GM19238 (cell line): ENCODE measurements at regions not wholly inside any gene's neighbourhood (a gene's known extent, or its start where the extent isn't known, plus 50 kb on each side); places are given as distances from the start of the nearest gene placed in this dataset.

Experiments
- DNase-seq: peaks from one replicate; pipeline ENCODE4 v3.0.0; 2011; ENCODE audit warnings: low spot score; ENCODE audit not compliant: insufficient read length

DNA sequence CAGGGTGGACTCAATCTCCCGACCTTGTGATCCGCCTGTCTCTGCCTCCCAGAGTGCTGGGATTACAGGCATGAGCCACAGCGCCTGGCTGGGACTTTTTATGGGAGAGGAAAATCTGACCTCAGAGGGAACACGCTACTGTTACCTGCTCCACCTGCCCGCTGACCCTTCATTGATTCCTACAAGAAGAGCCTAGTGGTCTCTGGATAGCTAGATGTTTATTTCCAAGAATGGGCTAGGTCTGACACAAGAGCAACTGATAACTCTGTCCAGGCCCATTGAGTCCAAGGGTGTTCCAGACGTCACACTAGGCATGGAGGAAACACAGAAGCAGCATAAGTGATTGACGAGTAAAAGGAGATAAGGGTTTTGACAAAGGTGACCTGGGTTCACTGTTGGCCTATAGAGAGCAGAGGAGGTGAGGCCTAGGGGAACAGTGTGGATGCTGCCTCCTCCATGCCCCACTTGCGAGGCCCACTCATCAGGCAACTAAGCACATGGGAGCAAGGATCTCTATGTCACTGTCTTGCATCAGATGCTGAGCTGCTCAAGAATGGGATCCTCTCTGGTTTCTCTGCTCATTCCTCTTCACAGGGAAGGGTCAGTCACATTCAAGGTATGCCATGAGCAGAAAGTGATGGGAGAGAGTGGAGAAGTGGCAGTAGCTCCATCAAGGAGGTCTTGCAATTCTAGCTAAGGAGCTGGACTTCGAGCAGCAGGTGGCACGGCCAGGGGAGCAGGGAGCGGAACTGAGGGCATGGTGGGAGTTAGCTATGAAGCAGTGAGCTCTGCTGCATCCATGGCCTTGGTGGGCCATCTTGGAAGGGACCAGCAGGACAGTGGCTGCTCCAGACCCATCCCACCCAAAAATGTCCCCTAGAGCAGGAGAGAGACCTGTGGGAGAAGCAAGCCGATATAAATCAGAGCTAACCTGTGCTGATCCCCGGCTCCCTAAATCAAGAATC is 145.2 kb downstream of the WSCD1 start:
- no peak for DNase-seq

DNA sequence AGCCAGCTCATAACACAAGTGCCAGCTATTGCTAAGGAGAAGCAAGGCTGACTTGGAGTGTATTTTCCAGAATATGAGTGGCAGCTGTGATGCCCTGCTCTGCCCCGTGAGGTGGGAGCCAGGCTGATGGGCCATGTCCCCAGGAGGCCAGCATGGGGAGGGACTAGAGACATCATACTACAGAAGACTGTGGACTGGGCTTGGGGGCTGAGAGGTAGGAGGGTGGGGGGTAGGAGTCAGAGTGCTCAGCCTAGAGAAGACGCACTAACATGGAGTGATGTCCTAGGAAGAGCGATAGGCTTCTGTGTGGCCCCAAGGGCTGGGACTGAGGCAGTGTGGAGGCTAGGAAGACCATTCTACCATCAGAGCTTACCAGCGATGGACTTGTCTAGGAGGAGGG is 143.7 kb downstream of the WSCD1 start:
- no peak for DNase-seq

- no peak for DNase-seq
Measured at GRCh38 chr17:6212766-6213165, 142.6 kb downstream of the WSCD1 start.

- no peak for DNase-seq
Measured at GRCh38 chr17:6209829-6210228, 139.7 kb downstream of the WSCD1 start.

GRCh38 chr17:6208608-6209180 is 138.5 kb downstream of the WSCD1 start:
- no peak for DNase-seq

GRCh38 chr17:6205525-6205924 is 135.3 kb downstream of the WSCD1 start:
- no peak for DNase-seq

- no peak for DNase-seq
Measured at GRCh38 chr17:6205033-6205432, 134.9 kb downstream of the WSCD1 start.

- no peak for DNase-seq
Measured at GRCh38 chr17:6204203-6204722, 134.1 kb downstream of the WSCD1 start.

DNA sequence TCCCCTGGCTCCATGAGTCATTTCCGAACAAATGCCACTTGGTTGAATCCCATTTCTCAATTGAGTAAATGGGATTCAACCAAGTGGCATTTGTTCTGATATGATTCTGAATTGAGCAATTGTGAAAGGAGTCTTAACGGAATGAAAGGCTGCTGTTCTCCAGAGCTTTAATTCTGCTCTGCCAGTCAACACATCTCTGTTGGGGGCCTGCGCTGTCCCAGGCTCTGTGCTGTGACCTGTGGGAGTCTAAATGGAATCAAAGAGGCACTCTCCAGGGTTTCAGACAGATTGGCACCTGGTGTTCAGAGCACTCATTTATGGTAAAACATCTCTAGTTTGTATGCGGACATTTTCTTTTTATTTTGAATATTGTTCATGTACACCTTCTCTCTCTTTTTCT is 126.2 kb downstream of the WSCD1 start:
- no peak for DNase-seq

GRCh38 chr17:6195123-6195522 is 124.9 kb downstream of the WSCD1 start:
- DNase-seq, result no peak

GRCh38 chr17:6191405-6192324 is 121.5 kb downstream of the WSCD1 start:
- DNase-seq, result no peak

DNA sequence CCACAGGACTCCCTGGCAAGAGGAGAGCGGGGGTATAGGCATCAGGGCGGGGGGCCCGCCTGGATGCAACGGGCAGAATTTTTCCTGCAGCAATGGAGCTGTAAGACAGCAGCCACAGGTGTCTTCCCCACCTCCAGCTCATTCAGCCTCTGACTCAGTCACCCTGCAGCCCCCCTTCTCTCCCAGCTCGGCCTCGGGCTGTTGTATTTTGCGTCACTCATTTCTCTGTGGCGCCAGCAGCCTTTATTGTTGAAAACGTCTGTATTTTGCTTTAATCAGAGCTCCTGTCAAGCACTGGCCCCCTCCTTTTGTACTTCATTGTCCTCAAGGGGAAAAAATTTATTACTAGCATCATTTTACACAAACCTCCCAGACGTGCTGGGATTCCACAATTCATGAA is 117.7 kb downstream of the WSCD1 start:
- no peak for DNase-seq

DNA sequence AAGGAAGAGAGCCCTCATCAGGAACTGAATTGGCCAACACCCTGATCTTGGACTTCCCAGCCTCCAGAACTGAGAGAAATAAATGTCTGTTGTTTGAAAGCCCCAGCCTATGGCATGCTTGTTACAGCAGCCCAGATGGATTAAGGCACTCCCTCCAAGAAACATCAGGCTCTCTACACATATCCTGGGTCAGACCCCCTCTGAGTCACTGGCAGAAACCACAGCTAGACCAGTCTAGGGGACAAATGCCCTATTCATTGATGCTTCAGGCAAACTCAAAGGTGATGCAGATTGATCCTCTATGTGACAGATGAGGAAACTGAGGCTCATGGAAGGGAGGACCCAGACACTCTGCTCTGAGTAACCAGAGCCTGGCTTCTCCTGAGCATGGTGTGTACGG is 116.8 kb downstream of the WSCD1 start:
- DNase-seq, result no peak

DNA sequence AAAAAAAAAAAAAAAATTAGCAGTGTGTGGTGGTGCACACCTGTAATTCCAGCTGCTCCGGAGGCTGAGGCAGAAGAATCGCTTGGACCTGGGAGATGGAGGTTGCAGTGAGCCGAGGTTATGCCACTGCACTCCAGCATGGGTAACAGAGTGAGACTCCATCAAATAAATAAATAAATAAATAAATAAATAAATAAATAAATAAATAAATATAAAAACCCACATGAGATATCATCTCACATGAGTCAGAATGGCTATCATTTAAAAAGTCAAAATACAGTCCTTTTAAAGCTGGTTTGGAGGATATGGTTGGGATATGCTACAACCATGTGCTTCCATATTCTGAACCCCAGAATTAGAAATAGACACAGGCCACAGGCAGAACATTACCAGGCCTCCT is 114.3 kb downstream of the WSCD1 start:
- DNase-seq, result no peak

- no peak for DNase-seq
Measured at GRCh38 chr17:6179017-6179416, 108.8 kb downstream of the WSCD1 start.

GRCh38 chr17:6177941-6178694 is 107.9 kb downstream of the WSCD1 start:
- no peak for DNase-seq
